ENCODE measurements at regions not wholly inside any gene's neighbourhood (a gene's known extent, or its start where the extent isn't known, plus 50 kb on each side); places are given as distances from the start of the nearest gene placed in this dataset.

DNA sequence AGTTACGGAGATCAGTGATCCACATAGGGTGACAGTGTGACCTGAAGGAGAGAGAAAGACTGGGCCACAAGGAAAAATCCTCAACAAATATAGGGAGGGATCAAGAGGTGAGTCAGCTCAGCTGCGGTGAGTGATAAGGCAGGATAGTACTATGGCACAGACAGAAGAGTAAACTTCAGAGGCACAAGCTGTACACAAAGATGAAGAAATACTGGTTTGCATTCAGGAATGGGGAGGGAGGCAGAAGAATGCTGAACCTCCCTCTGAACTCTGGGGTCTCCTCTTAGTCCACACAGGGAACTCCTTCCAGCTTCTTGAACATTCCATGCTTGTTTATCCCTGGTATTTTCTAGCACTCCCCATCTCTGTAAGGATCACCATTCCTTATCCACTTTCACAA is 162.7 kb downstream of the BARX2 start:
- no peak for TF ChIP-seq EP300 (IDR thresholded peaks at IDR 0.05)
- TF ChIP-seq, protein P1, sequence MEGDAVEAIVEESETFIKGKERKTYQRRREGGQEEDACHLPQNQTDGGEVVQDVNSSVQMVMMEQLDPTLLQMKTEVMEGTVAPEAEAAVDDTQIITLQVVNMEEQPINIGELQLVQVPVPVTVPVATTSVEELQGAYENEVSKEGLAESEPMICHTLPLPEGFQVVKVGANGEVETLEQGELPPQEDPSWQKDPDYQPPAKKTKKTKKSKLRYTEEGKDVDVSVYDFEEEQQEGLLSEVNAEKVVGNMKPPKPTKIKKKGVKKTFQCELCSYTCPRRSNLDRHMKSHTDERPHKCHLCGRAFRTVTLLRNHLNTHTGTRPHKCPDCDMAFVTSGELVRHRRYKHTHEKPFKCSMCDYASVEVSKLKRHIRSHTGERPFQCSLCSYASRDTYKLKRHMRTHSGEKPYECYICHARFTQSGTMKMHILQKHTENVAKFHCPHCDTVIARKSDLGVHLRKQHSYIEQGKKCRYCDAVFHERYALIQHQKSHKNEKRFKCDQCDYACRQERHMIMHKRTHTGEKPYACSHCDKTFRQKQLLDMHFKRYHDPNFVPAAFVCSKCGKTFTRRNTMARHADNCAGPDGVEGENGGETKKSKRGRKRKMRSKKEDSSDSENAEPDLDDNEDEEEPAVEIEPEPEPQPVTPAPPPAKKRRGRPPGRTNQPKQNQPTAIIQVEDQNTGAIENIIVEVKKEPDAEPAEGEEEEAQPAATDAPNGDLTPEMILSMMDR (IDR thresholded peaks at IDR 0.05), result no peak

All from sigmoid colon (tissue), 4 donors.